ENCODE measurements at regions not wholly inside any gene's neighbourhood (a gene's known extent, or its start where the extent isn't known, plus 50 kb on each side); places are given as distances from the start of the nearest gene placed in this dataset.

DNA sequence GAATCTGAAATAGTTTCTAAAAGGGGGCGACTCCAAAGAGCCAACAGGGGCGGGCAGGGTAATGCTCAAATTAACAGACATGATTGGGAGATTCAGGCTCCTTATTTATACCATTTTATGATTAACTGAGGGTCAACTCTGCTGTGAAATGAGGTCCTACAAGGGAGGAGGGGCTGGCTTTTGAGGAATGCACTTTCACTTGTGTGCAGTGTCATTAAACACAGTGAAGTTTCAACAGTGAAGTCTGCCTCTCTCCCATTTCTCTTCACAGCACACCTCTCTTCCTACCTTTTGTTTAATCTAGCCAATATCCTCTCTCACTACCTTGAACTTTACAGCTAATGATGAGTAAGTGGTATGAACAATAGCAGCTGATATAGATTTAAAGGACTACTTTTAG is 557.3 kb upstream of the CITED2 start:
- H4K20me1 ChIP-seq (ENCODE audit: insufficient read depth) = no peaks in the 10 kb centered on the region
- peak overlapping the region; percentile 22; the same call in 1 of the 2 replicates for H2AFZ ChIP-seq
- no peak overlapping the region for H3K9ac ChIP-seq
- H3K4me3 ChIP-seq = no peak overlapping the region
- no peak overlapping the region for H3K4me2 ChIP-seq (ENCODE audit: unreplicated experiment)
- no peak overlapping the region for H3K27ac ChIP-seq
- H3K9me3 ChIP-seq (ENCODE audit: low read depth) = no peaks in the 10 kb centered on the region
- peaks cover 4% of the 10 kb centered on the region; the same call in 1 of the 2 replicates for H3F3A ChIP-seq (ENCODE audit: insufficient read depth)
- 82 to 89% methylated on average over 2 of the region's 2 CpGs for WGBS, 2 experiments (ENCODE audit: low coverage in 1 of 2, low lambda C conversion rate in 2 of 2, missing lambda C conversion rate in 2 of 2)
- no peaks in the 10 kb centered on the region for H3K79me2 ChIP-seq (ENCODE audit: insufficient read depth)
- H3K36me3 ChIP-seq (ENCODE audit: low read depth) = no peaks in the 10 kb centered on the region
- TF ChIP-seq EZH2phosphoT487 (IDR thresholded peaks at IDR 0.05; ENCODE audit: insufficient read depth, low read depth) (no peak), EZH2 (IDR thresholded peaks at IDR 0.05; ENCODE audit: insufficient read depth, poor library complexity, severe bottlenecking) (no peak)
- DNase-seq = no peak
- in situ Hi-C loops (cut with MboI) = no loop called here
- peaks cover 8% of the 10 kb centered on the region for H3K4me1 ChIP-seq (ENCODE audit: insufficient read depth)
- H3K9me2 ChIP-seq (ENCODE audit: insufficient read depth) = no peaks in the 10 kb centered on the region
- H3K27me3 ChIP-seq (replicated peaks; ENCODE audit: insufficient read depth) = no peaks in the 10 kb centered on the region

DNA sequence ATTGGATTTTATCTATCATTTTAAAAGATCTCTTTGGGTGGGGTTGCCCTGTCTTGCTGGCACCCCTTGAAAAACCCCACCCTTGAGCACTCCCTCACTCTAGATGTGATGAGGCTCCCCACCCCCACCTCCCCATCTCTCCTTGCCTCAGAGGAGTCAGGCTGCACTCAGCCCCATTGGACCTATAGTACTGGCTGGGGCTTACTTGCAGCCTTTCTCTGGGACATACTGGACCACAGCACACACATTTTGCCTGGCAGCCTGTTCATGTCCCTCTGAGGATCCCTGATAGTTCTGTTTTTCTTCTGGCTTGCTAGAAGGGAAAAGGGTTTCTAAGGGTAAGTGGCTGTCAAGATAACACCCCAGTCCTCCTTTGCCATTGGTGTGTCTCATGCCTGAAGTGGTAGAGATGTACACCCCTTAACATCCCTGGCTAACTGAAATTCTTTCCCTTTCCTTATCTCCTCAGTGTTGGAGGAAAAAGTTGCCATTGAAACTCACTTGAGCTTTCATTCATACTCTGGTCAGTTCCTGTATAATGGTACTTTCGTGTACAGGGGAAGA is 553.4 kb upstream of the CITED2 start:
- Histone ChIP-seq H2AFZ (0 out of 2 replicates have a peak overlapping the region, but pooled peaks have one; percentile 23), H3K79me2 (ENCODE audit: insufficient read depth) (no peaks in the 10 kb centered on the region), H3K9me2 (ENCODE audit: insufficient read depth) (no peaks in the 10 kb centered on the region), H3K9me3 (ENCODE audit: low read depth) (no peaks in the 10 kb centered on the region), H3K27me3 (replicated peaks; ENCODE audit: insufficient read depth) (no peaks in the 10 kb centered on the region), H3K4me3 (no peak overlapping the region), H3K9ac (no peak overlapping the region), H3K36me3 (ENCODE audit: low read depth) (no peaks in the 10 kb centered on the region), H3K4me2 (ENCODE audit: unreplicated experiment) (no peak overlapping the region), H3F3A (ENCODE audit: insufficient read depth) (peaks cover 9% of the 10 kb centered on the region; the same call in 1 of the 2 replicates), H4K20me1 (ENCODE audit: insufficient read depth) (no peaks in the 10 kb centered on the region), H3K27ac (no peak overlapping the region), H3K4me1 (ENCODE audit: insufficient read depth) (peaks cover 16% of the 10 kb centered on the region)
- no peak for TF ChIP-seq EZH2phosphoT487 (IDR thresholded peaks at IDR 0.05; ENCODE audit: insufficient read depth, low read depth)
- no peak for TF ChIP-seq EZH2 (IDR thresholded peaks at IDR 0.05; ENCODE audit: insufficient read depth, poor library complexity, severe bottlenecking)
- DNase-seq = no peak
- WGBS, 2 experiments (ENCODE audit: low coverage in 1 of 2, low lambda C conversion rate in 2 of 2, missing lambda C conversion rate in 2 of 2) = 87 to 91% methylated on average over 1 of the region's 1 CpG
- in situ Hi-C loops (cut with MboI) = no loop called here

DNA sequence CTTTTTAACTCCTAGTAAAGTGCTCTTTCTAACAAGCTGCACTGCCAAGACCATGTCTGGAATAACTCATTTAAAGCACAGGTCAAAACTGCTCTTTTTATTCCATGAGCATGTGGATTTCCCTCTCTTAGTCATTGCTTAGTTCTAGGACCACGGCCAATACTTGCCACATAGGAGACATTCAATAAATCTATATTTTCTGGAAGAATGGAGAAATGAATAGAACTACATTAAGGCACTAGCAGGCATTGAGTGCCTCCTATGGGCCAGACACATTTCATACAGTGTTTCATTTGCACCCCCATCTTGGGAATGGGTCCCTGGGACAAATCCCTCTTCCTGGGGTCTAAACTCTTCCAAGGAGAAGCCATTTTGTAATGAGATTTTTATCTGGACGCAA is 552.8 kb upstream of the CITED2 start:
- H3K79me2 ChIP-seq (ENCODE audit: insufficient read depth) = no peaks in the 10 kb centered on the region
- DNase-seq = peak; percentile 76
- H2AFZ ChIP-seq = no peak overlapping the region
- no peaks in the 10 kb centered on the region for H3K9me3 ChIP-seq (ENCODE audit: low read depth)
- in situ Hi-C loops (cut with MboI) = no loop called here
- H3K36me3 ChIP-seq (ENCODE audit: low read depth) = no peaks in the 10 kb centered on the region
- no peaks in the 10 kb centered on the region for H3K27me3 ChIP-seq (replicated peaks; ENCODE audit: insufficient read depth)
- H3K9me2 ChIP-seq (ENCODE audit: insufficient read depth) = no peaks in the 10 kb centered on the region
- no peak overlapping the region for H3K4me2 ChIP-seq (ENCODE audit: unreplicated experiment)
- no peaks in the 10 kb centered on the region for H4K20me1 ChIP-seq (ENCODE audit: insufficient read depth)
- WGBS, 2 experiments (ENCODE audit: low coverage in 1 of 2, low lambda C conversion rate in 2 of 2, missing lambda C conversion rate in 2 of 2) = 86% methylated on average over 2 of the region's 2 CpGs
- no peak overlapping the region for H3K4me3 ChIP-seq
- no peak overlapping the region for H3K9ac ChIP-seq
- H3K27ac ChIP-seq = no peak overlapping the region
- peaks cover 9% of the 10 kb centered on the region; the same call in 1 of the 2 replicates for H3F3A ChIP-seq (ENCODE audit: insufficient read depth)
- H3K4me1 ChIP-seq (ENCODE audit: insufficient read depth) = peaks cover 16% of the 10 kb centered on the region
- no peak for TF ChIP-seq EZH2 (IDR thresholded peaks at IDR 0.05; ENCODE audit: insufficient read depth, poor library complexity, severe bottlenecking)
- TF ChIP-seq EZH2phosphoT487 (IDR thresholded peaks at IDR 0.05; ENCODE audit: insufficient read depth, low read depth) = no peak

DNA sequence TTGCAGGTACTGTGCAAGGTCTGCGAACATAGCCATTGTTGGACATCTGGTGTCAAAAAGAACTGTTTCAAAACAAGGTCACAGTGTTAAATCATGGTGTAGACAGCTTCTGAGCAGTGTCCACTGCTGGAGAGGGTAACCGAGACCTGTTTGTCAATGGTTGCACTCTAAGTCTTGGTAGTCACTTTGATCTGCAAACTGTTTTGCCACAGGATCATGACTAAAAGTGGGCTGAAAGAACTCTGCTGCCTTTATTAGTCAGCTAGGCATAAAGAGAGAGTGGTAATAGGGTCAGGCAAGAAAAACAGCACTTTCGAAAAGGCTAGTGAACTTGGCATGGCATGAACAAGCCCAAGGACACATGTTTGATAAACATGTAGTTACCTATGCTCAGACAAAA is 552.3 kb upstream of the CITED2 start:
- H3K4me3 ChIP-seq = no peak overlapping the region

More for the DNA sequence above, 552.3 kb upstream of the CITED2 start:
- H3K9me3 ChIP-seq (ENCODE audit: low read depth) = no peaks in the 10 kb centered on the region
- no peaks in the 10 kb centered on the region for H3K9me2 ChIP-seq (ENCODE audit: insufficient read depth)
- H4K20me1 ChIP-seq (ENCODE audit: insufficient read depth) = no peaks in the 10 kb centered on the region
- no peaks in the 10 kb centered on the region for H3K79me2 ChIP-seq (ENCODE audit: insufficient read depth)
- no peaks in the 10 kb centered on the region for H3K27me3 ChIP-seq (replicated peaks; ENCODE audit: insufficient read depth)
- H3K4me2 ChIP-seq (ENCODE audit: unreplicated experiment) = no peak overlapping the region
- in situ Hi-C loops (cut with MboI) = no loop called here
- H3K36me3 ChIP-seq (ENCODE audit: low read depth) = no peaks in the 10 kb centered on the region
- TF ChIP-seq EZH2phosphoT487 (IDR thresholded peaks at IDR 0.05; ENCODE audit: insufficient read depth, low read depth) = no peak
- no peak for TF ChIP-seq EZH2 (IDR thresholded peaks at IDR 0.05; ENCODE audit: insufficient read depth, poor library complexity, severe bottlenecking)
- peak; percentile 41 for DNase-seq
- no peak overlapping the region for H3K9ac ChIP-seq
- no peak overlapping the region for H2AFZ ChIP-seq
- peaks cover 9% of the 10 kb centered on the region; the same call in 1 of the 2 replicates for H3F3A ChIP-seq (ENCODE audit: insufficient read depth)
- peaks cover 16% of the 10 kb centered on the region for H3K4me1 ChIP-seq (ENCODE audit: insufficient read depth)
- H3K27ac ChIP-seq = no peak overlapping the region
- 83 to 94% methylated on average over 3 of the region's 3 CpGs for WGBS, 2 experiments (ENCODE audit: low coverage in 1 of 2, low lambda C conversion rate in 2 of 2, missing lambda C conversion rate in 2 of 2)

Measured in GM23248 (cell line).